ENCODE measurements at regions not wholly inside any gene's neighbourhood (a gene's known extent, or its start where the extent isn't known, plus 50 kb on each side); places are given as distances from the start of the nearest gene placed in this dataset.

GRCh38 chr18:51391215-51391614, 193.7 kb upstream of the MEX3C start:
- no peak for TF ChIP-seq CTCF (IDR thresholded peaks at IDR 0.05)
- no peak for TF ChIP-seq POLR2AphosphoS5 (IDR thresholded peaks at IDR 0.05)
- TF ChIP-seq POLR2A (IDR thresholded peaks at IDR 0.05; ENCODE audit: low read depth): no peak
- TF ChIP-seq EP300 (IDR thresholded peaks at IDR 0.05): no peak

Measured in esophagus muscularis mucosa (tissue), 4 donors.